T-cell (primary cell): ENCODE measurements at regions not wholly inside any gene's neighbourhood (a gene's known extent, or its start where the extent isn't known, plus 50 kb on each side); places are given as distances from the start of the nearest gene placed in this dataset.

ENCODE experiments used
- ATAC-seq, 4 experiments: fragments of 200-7000 bp in 3 of 4; fragments of 150-1000 bp in 1 of 4; cut with Tn5 transposase; replicated peaks in 1 of 4; 1 replicate in 3 of 4; 2 replicates in 1 of 4; pipeline ENCODE4 v1.10.0; 2021; ENCODE audit warnings: moderate library complexity in 3 of 4, mild to moderate bottlenecking in 2 of 4, moderate number of reproducible peaks in 1 of 4
- CTCF ChIA-PET, 2 donors: fragments of 300-600 bp; sonication (Branson Sonifier 250); formaldehyde crosslinking; loops; one replicate each; lab custom pipeline; 2022; ENCODE audit warnings: antibody characterized with exemption in 2 of 2; lab: Charles Lee
- POLR2A ChIA-PET, 2 donors: fragments of 300-600 bp; sonication (Branson Sonifier 250); formaldehyde crosslinking; loops; one replicate each; lab custom pipeline; 2022; ENCODE audit warnings: antibody characterized with exemption in 2 of 2; lab: Charles Lee
- DNase-seq, 35 experiments: peaks; one replicate each; pipeline versions ENCODE4 v3.0.0 to v3.0.0-alpha.2; 2013 to 2023
- H3K27ac ChIP-seq: one replicate; pipeline ENCODE4 v1.5.1; 2013; ENCODE audit warnings: low read length
- H3K27me3 ChIP-seq, 2 experiments: replicated peaks in 1 of 2; 1 replicate in 1 of 2; 2 replicates in 1 of 2; pipeline versions ENCODE4 v1.6.1 to v1.7.0; 2013; ENCODE audit warnings: low read length in 1 of 2, mixed read lengths in 1 of 2; ENCODE audit not compliant: control insufficient read depth in 2 of 2, insufficient read depth in 2 of 2; ENCODE audit errors: extremely low read depth in 1 of 2
- H3K36me3 ChIP-seq, 2 donors: 1 replicate in 1 of 2; 2 replicates in 1 of 2; pipeline versions ENCODE4 v1.6.1 to v1.7.0; 2013; ENCODE audit warnings: low read length in 1 of 2; ENCODE audit not compliant: control insufficient read depth in 2 of 2, insufficient read depth in 1 of 2; ENCODE audit errors: extremely low read depth in 1 of 2
- H3K4me1 ChIP-seq, 2 experiments: 1 replicate in 1 of 2; 2 replicates in 1 of 2; pipeline versions ENCODE4 v1.6.1 to v1.7.0; 2013; ENCODE audit warnings: low read length in 2 of 2, mixed read lengths in 1 of 2; ENCODE audit not compliant: insufficient read depth in 2 of 2, control insufficient read depth in 1 of 2; ENCODE audit errors: extremely low read depth in 1 of 2
- H3K4me3 ChIP-seq, 2 donors: 1 replicate in 1 of 2; 2 replicates in 1 of 2; pipeline versions ENCODE4 v1.5.1 to v1.7.0; 2013; ENCODE audit warnings: mild to moderate bottlenecking in 2 of 2, low read length in 1 of 2, moderate library complexity in 1 of 2; ENCODE audit not compliant: control insufficient read depth in 1 of 2; ENCODE audit errors: extremely low read depth in 1 of 2
- H3K9me3 ChIP-seq: 2 replicates; pipeline ENCODE4 v1.7.0; 2013
- H3K27ac Mint-ChIP-seq, 2 donors: one replicate each; pipeline ENCODE4 v1.8.0; 2020 to 2021; ENCODE audit warnings: mild to moderate bottlenecking in 2 of 2, mixed read lengths in 2 of 2
- H3K27me3 Mint-ChIP-seq, 2 donors: one replicate each; pipeline ENCODE4 v1.8.0; 2021 to 2022; ENCODE audit warnings: mixed read lengths in 2 of 2
- H3K36me3 Mint-ChIP-seq: one replicate; pipeline ENCODE4 v1.8.0; 2021; ENCODE audit warnings: mixed read lengths
- H3K4me1 Mint-ChIP-seq, 3 donors: one replicate each; pipeline ENCODE4 v1.8.0; 2020 to 2022; ENCODE audit warnings: mixed read lengths in 3 of 3, mild to moderate bottlenecking in 1 of 3
- H3K4me3 Mint-ChIP-seq, 3 donors: one replicate each; pipeline ENCODE4 v1.8.0; 2020 to 2022; ENCODE audit warnings: mild to moderate bottlenecking in 3 of 3, mixed read lengths in 3 of 3, moderate library complexity in 3 of 3
- H3K9me3 Mint-ChIP-seq, 3 donors: one replicate each; pipeline ENCODE4 v1.8.0; 2020 to 2022; ENCODE audit warnings: mixed read lengths in 3 of 3
- WGBS: methylation state at CpG from one replicate; pipeline ENCODE4 v1.1.5; 2013; ENCODE audit warnings: missing lambda C conversion rate; ENCODE audit not compliant: insufficient coverage; 5-methylcytosine and 5-hydroxymethylcytosine counted together

- POLR2A ChIA-PET, result no interaction called here
- no peaks in the 10 kb centered on the region for H3K9me3 ChIP-seq
- no peaks in the 10 kb centered on the region for H3K36me3 ChIP-seq
- H3K4me1 Mint-ChIP-seq, result no peaks in the 10 kb centered on the region
- no peak overlapping the region for H3K27ac ChIP-seq
- H3K27ac Mint-ChIP-seq, result no peak overlapping the region
- CTCF ChIA-PET, result no interaction called here
- H3K4me3 Mint-ChIP-seq, result no peak overlapping the region
- ATAC-seq (no peak), DNase-seq (no peak)
- WGBS, result 96% methylated on average over 5 of the region's 5 CpGs
- H3K9me3 Mint-ChIP-seq, result no peaks in the 10 kb centered on the region
- H3K4me3 ChIP-seq, result no peak overlapping the region
- H3K27me3 ChIP-seq, result no peaks in the 10 kb centered on the region
- no peaks in the 10 kb centered on the region for H3K4me1 ChIP-seq
- no peaks in the 10 kb centered on the region for H3K36me3 Mint-ChIP-seq
- peaks cover 3 to 27% of the 10 kb centered on the region in 2 donors for H3K27me3 Mint-ChIP-seq
Measured at GRCh38 chr7:114766041-114766356, 155.9 kb upstream of the MDFIC start.

- no peak overlapping the region for H3K4me3 Mint-ChIP-seq
- no peak overlapping the region for H3K27ac Mint-ChIP-seq
- peaks cover 3 to 8% of the 10 kb centered on the region in 2 donors for H3K27me3 Mint-ChIP-seq
- Histone ChIP-seq H3K27ac (no peak overlapping the region), H3K4me3 (no peak overlapping the region), H3K36me3 (no peaks in the 10 kb centered on the region), H3K27me3 (no peaks in the 10 kb centered on the region), H3K4me1 (no peaks in the 10 kb centered on the region), H3K9me3 (no peaks in the 10 kb centered on the region)
- ChIA-PET POLR2A (no interaction called here), CTCF (no interaction called here)
- H3K36me3 Mint-ChIP-seq, result no peaks in the 10 kb centered on the region
- WGBS, result no CpG with 5 or more reads among the region's 1 CpG
- no peaks in the 10 kb centered on the region for H3K4me1 Mint-ChIP-seq
- DNase-seq (no peak), ATAC-seq (no peak)
- no peaks in the 10 kb centered on the region for H3K9me3 Mint-ChIP-seq
Measured at GRCh38 chr7:114777288-114777687, 144.6 kb upstream of the MDFIC start.

GRCh38 chr7:114783508-114783907 lies 138.4 kb upstream of the MDFIC start:
- no peaks in the 10 kb centered on the region for H3K36me3 Mint-ChIP-seq
- Histone ChIP-seq H3K36me3 (no peaks in the 10 kb centered on the region), H3K27ac (no peak overlapping the region), H3K4me3 (no peak overlapping the region), H3K27me3 (no peaks in the 10 kb centered on the region), H3K4me1 (no peaks in the 10 kb centered on the region), H3K9me3 (no peaks in the 10 kb centered on the region)
- no peaks in the 10 kb centered on the region for H3K9me3 Mint-ChIP-seq
- H3K4me3 Mint-ChIP-seq, result peak overlapping the region; percentile 34 to 35 (median 34)
- H3K4me1 Mint-ChIP-seq, result peaks cover 0 to 15% (median 9%) of the 10 kb centered on the region in 3 donors
- H3K27me3 Mint-ChIP-seq, result peaks cover 1 to 13% of the 10 kb centered on the region in 2 donors
- H3K27ac Mint-ChIP-seq, result no peak overlapping the region
- ATAC-seq, result no peak
- WGBS, result 20% methylated on average over 1 of the region's 4 CpGs
- DNase-seq, result no peak
- ChIA-PET POLR2A (no interaction called here), CTCF (interaction anchor here in 1 of 2 donors (0.6 kb wide), 1 partner anchor 1313 kb away, joined by 6 read pairs; no protein-coding TSS in a partner anchor)

GRCh38 chr7:114784177-114784576 lies 137.7 kb upstream of the MDFIC start:
- H3K36me3 Mint-ChIP-seq, result no peaks in the 10 kb centered on the region
- Histone ChIP-seq H3K4me1 (no peaks in the 10 kb centered on the region), H3K4me3 (no peak overlapping the region), H3K27ac (no peak overlapping the region), H3K36me3 (no peaks in the 10 kb centered on the region), H3K27me3 (no peaks in the 10 kb centered on the region), H3K9me3 (no peaks in the 10 kb centered on the region)
- POLR2A ChIA-PET, result interaction anchor here in 1 of 2 donors (0.8 kb wide), 1 partner anchor 246 kb away, joined by 3 read pairs; no protein-coding TSS in a partner anchor
- CTCF ChIA-PET, result interaction anchor here in 1 of 2 donors (0.6 kb wide), 1 partner anchor 1312 kb away, joined by 6 read pairs; no protein-coding TSS in a partner anchor
- no CpG with 5 or more reads among the region's 4 CpGs for WGBS
- H3K4me1 Mint-ChIP-seq, result peaks cover 3 to 18% (median 10%) of the 10 kb centered on the region in 3 donors
- H3K9me3 Mint-ChIP-seq, result no peaks in the 10 kb centered on the region
- no peak overlapping the region for H3K27ac Mint-ChIP-seq
- H3K4me3 Mint-ChIP-seq, result no peak overlapping the region
- ATAC-seq (no peak), DNase-seq (no peak)
- H3K27me3 Mint-ChIP-seq, result peaks cover 1 to 13% of the 10 kb centered on the region in 2 donors

GRCh38 chr7:114784746-114785145 lies 137.1 kb upstream of the MDFIC start:
- Histone ChIP-seq H3K27ac (no peak overlapping the region), H3K4me3 (no peak overlapping the region), H3K36me3 (no peaks in the 10 kb centered on the region), H3K4me1 (no peaks in the 10 kb centered on the region), H3K9me3 (no peaks in the 10 kb centered on the region), H3K27me3 (no peaks in the 10 kb centered on the region)
- H3K36me3 Mint-ChIP-seq, result no peaks in the 10 kb centered on the region
- ChIA-PET POLR2A (interaction anchor here in 1 of 2 donors (0.8 kb wide), 1 partner anchor 246 kb away, joined by 3 read pairs; no protein-coding TSS in a partner anchor), CTCF (no interaction called here)
- DNase-seq, result no peak
- H3K4me3 Mint-ChIP-seq, result no peak overlapping the region
- H3K27me3 Mint-ChIP-seq, result peaks cover 1 to 13% of the 10 kb centered on the region in 2 donors
- no peak overlapping the region for H3K27ac Mint-ChIP-seq
- H3K9me3 Mint-ChIP-seq, result no peaks in the 10 kb centered on the region
- peaks cover 6 to 20% (median 10%) of the 10 kb centered on the region in 3 donors for H3K4me1 Mint-ChIP-seq
- WGBS, result no CpG with 5 or more reads among the region's 1 CpG
- ATAC-seq, result no peak

GRCh38 chr7:114785496-114785895 lies 136.4 kb upstream of the MDFIC start:
- Mint-ChIP-seq H3K9me3 (no peaks in the 10 kb centered on the region), H3K36me3 (no peaks in the 10 kb centered on the region), H3K4me1 (peaks cover 6 to 20% (median 10%) of the 10 kb centered on the region in 3 donors), H3K27me3 (peaks cover 1 to 13% of the 10 kb centered on the region in 2 donors), H3K27ac (no peak overlapping the region), H3K4me3 (no peak overlapping the region)
- no peaks in the 10 kb centered on the region for H3K27me3 ChIP-seq
- no peak overlapping the region for H3K4me3 ChIP-seq
- DNase-seq (no peak), ATAC-seq (no peak)
- CTCF ChIA-PET, result no interaction called here
- H3K9me3 ChIP-seq, result no peaks in the 10 kb centered on the region
- no CpG with 5 or more reads among the region's 3 CpGs for WGBS
- POLR2A ChIA-PET, result no interaction called here
- no peaks in the 10 kb centered on the region for H3K4me1 ChIP-seq
- no peak overlapping the region for H3K27ac ChIP-seq
- no peaks in the 10 kb centered on the region for H3K36me3 ChIP-seq

- H3K9me3 Mint-ChIP-seq, result no peaks in the 10 kb centered on the region
- DNase-seq (peak in 2 of 35 experiments; percentile 2 to 3), ATAC-seq (peak in 1 of 4 experiments; percentile 24)
- WGBS, result 17% methylated on average over 1 of the region's 7 CpGs
- H3K36me3 Mint-ChIP-seq, result no peaks in the 10 kb centered on the region
- peaks cover 6 to 20% (median 10%) of the 10 kb centered on the region in 3 donors for H3K4me1 Mint-ChIP-seq
- no peaks in the 10 kb centered on the region for H3K27me3 ChIP-seq
- no peak overlapping the region for H3K4me3 ChIP-seq
- no peaks in the 10 kb centered on the region for H3K36me3 ChIP-seq
- no peak overlapping the region for H3K27ac Mint-ChIP-seq
- peaks cover 1 to 10% of the 10 kb centered on the region in 2 donors for H3K27me3 Mint-ChIP-seq
- H3K4me3 Mint-ChIP-seq, result peak overlapping the region; percentile 35 to 49 (median 45)
- no peak overlapping the region for H3K27ac ChIP-seq
- H3K4me1 ChIP-seq, result no peaks in the 10 kb centered on the region
- POLR2A ChIA-PET, result no interaction called here
- no peaks in the 10 kb centered on the region for H3K9me3 ChIP-seq
- CTCF ChIA-PET, result no interaction called here
Measured at GRCh38 chr7:114786455-114786854, 135.4 kb upstream of the MDFIC start.
